Mammary epithelial cell (primary cell): ENCODE measurements at regions not wholly inside any gene's neighbourhood (a gene's known extent, or its start where the extent isn't known, plus 50 kb on each side); places are given as distances from the start of the nearest gene placed in this dataset.

Source experiments
- CTCF ChIP-seq, 2 donors: IDR thresholded peaks in 1 of 2; conservative IDR thresholded peaks in 1 of 2; 2 replicates each; pipeline ENCODE4 v1.5.1; 2011 to 2012; ENCODE audit warnings: inconsistent platforms in 2 of 2, low read length in 2 of 2, mild to moderate bottlenecking in 2 of 2, control low read depth in 1 of 2, low read depth in 1 of 2; ENCODE audit not compliant: insufficient read depth in 1 of 2; ENCODE audit errors: extremely low read depth in 1 of 2
- EZH2 ChIP-seq: IDR thresholded peaks from 2 replicates; pipeline ENCODE4 v1.6.1; 2012; ENCODE audit warnings: low read length, inconsistent platforms, borderline replicate concordance

- TF ChIP-seq CTCF (conservative IDR thresholded peaks at IDR 0.05 in 1 of 2, IDR thresholded peaks at IDR 0.05 in 1 of 2; ENCODE audit: extremely low read depth in 1 of 2, insufficient read depth in 1 of 2, low read depth in 1 of 2, low read length in 2 of 2) (no peak), EZH2 (no peak)
Observed at GRCh38 chr2:234597576-234597861, 100.6 kb upstream of the ARL4C start.
